Stimulated activated CD8-positive, alpha-beta memory T cell treated with anti-CD3 and anti-CD28 coated beads, Interleukin-15, amount 100 ng/mL, for 24 hours (primary cell): ENCODE measurements at regions not wholly inside any gene's neighbourhood (a gene's known extent, or its start where the extent isn't known, plus 50 kb on each side); places are given as distances from the start of the nearest gene placed in this dataset.

ENCODE experiments used
- DNase-seq: peaks from one replicate; pipeline ENCODE4 v3.0.0-alpha.2; 2020; ENCODE audit warnings: low read depth

DNA sequence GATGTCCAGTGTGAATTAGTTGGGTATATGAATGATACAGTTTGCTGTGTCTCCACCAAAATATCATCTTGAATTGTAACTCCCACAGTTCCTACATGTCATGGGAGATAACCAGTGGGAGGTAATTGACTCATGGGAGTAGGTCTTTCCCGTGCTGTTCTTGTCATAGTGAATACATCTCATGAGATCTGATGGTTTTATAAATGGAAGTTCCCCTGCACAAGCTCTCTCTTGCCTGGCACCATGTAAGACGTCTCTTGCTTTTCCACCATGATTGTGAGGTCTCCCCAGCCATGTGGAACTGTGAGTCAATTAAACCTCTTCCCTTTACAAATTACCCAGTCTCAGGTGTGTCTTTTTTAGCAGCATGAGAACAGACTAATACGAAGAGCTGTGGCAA, 223.0 kb downstream of the AJAP1 start:
- DNase-seq, result no peak

DNA sequence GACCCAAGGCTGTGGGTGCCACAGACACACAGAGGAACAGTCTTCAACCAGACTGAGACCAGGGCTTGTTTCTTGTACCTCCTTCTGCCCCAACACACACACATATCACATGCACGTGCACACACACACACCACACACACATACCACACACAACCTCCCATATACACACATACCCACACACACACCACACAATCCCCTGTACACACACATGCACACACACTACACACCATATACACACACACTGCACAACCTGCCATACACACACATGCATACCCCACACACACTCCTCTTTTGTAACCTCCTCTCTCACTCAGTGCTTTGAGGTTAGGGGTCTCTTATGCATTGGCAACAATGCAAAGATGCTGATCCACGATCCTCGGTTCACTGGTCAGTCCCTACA, 217.0 kb downstream of the AJAP1 start:
- no peak for DNase-seq

DNA sequence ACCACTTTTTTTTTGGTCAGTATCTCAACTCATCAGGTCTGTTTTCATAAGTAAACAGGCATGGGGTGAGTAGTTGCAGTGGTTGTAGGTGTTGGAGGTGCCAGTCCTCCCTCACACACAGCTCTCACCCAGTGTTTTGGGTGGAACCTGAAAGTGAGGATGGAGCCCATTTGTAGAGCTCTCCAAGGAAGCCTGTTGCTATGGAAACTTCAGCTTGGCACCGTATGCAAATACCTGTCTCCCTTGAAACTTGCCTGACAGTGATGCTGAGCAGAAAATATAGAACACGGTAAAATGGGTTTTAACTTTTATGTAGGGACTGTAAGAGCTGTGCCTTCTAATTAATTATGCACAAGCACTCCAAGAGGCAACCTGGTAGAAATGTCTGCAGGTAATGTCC, 214.1 kb downstream of the AJAP1 start:
- DNase-seq, result no peak

DNA sequence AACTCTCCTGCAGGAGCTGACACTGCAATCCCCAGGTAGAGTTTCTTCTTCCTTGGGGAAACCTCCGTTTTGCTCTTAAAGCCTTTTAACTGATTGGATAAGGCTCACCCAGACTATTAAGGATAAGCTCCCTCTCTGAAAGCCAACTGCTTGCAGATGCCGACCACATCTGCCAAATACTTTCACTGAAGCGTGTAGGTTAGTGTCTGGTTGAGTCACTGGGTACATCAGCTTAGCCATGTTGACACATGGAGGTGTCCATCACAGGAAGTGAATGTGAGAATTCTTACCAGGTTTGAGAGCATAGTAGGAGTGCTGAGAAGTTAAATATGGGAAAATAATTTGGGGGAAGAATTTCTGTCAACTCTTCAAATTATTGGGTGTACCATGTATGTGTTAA, 202.0 kb downstream of the AJAP1 start:
- DNase-seq, result no peak

DNA sequence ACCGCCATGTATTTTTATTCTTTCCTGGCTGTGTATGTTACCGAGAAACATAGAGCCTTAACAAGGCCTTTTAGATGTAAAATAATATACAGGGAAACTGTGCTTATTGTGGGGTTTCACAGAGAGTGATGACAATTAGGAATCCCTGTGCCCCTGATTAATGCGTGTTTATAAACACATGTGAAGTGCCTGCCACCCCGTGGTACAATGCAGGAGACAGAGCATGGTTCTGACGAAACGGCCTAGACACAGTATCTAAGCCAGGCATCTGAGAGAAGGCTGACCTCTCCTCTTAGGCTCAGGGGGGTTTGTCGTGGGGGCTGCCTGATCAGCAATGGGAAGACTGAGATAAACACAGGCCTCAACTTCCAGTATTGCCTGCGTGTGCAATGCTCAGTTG, 200.0 kb downstream of the AJAP1 start:
- DNase-seq, result no peak

DNA sequence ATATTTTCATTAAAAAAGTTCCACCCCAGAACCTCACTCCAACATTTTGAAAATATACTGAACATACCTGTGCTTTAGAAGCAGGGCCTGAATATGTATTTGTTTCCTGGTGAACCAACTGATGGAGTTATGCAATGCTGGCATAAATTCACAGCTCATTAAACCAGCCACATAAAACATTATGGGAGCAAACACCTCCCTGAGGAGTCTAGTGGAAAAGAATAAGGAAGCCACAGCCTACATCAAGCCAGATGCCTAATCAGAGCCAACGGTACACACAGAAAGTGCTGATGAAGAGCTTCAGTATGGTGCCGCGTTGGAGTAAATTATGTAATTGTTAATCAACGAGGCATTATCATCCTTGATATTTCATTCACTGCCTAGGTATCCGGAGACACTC, 199.5 kb downstream of the AJAP1 start:
- DNase-seq, result no peak

DNA sequence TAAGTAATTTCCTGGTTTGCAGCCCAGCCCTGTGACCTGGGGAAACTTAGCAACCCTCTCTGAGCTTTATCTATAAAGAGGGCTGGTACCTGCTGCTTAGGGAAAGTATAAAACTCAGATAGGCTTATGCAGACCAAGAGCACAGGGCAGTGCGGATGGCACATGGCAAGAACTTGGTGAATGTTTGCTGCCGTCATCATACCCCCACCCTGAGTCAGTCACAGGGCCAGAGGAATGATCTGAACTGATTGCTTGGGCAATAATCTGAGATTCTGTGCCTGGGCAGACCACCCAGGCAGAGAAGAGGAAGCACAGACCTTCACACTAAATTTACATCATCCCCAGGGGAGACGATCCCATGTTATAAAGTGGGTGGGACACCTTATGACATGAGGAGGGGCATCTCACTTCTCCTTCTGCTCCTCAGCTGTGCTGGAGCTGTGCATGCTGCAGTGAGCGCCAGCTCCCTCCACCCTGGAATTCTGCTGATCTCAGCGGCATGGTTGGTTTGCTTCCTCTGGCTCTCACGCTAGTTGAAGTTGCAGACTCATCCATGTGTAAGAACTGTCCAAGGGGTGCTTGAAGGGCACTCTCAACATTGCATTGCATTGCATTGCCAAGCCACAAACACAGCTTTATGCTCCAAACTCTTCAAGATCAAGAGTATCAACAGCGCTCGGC, 197.1 kb downstream of the AJAP1 start:
- DNase-seq, result no peak

DNA sequence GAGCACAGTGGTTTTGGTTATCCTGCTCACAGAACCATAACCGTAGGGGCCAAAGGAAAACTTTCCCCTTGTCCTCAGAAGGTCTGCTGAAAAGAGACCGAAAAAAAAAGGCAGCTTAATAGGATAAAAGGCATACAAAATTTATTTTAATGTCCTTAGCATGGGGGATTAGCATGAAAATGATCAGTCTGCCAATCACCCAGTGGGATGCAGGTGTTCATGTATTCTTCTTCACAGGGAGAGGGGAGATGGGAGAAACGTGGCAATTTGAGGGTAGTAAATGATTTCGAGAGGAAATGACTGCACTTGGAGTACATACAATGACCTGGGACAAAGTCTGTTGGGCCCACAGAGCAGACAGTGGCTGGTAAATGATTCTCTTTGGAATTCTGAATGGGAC, 194.0 kb downstream of the AJAP1 start:
- DNase-seq, result no peak

DNA sequence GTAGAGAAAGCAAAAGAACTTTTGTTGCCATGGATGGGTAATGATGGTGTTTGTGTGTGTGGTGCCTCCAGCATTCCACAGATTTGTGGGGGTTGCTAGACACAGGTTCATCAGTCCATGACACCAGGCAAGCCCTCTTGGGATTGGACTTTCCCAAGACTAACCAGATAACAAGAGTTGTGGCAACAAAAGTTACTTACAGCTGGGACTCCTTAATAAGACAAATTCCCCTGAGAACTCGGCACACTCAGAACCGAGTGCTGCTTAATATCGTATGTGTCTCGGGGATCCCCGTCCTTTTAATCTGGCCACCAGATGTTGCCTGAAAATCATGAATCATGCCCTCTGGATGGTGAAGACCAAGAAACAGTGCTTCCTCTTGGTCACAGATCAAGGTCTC, 193.3 kb downstream of the AJAP1 start:
- DNase-seq, result no peak
